HG02852 (cell line): ENCODE measurements at regions not wholly inside any gene's neighbourhood (a gene's known extent, or its start where the extent isn't known, plus 50 kb on each side); places are given as distances from the start of the nearest gene placed in this dataset.
"Not testable (repeated sequence)": the region's sequence is repeated elsewhere in the genome, so short reads cannot be mapped to it uniquely, and the experiment has no call there.

ENCODE experiments used
- ATAC-seq: cut with Tn5 transposase; IDR thresholded peaks from one replicate; pipeline ENCODE4 v1.9.1; 2021; ENCODE audit warnings: mild to moderate bottlenecking, moderate library complexity; ENCODE audit not compliant: unreplicated experiment

- ATAC-seq = not testable (repeated sequence)
Measured at GRCh38 chr13:54572037-54572436, 1543.4 kb downstream of the OLFM4 start.

- ATAC-seq = no peak
Measured at GRCh38 chr13:54573186-54573585, 1544.6 kb downstream of the OLFM4 start.

GRCh38 chr13:54574791-54575190 lies 1546.2 kb downstream of the OLFM4 start:
- ATAC-seq = no peak

- ATAC-seq = no peak
Measured at GRCh38 chr13:54591540-54591939, 1562.9 kb downstream of the OLFM4 start.

GRCh38 chr13:54592201-54592600 lies 1563.6 kb downstream of the OLFM4 start:
- no peak for ATAC-seq

- ATAC-seq = no peak
Measured at GRCh38 chr13:54593504-54593903, 1564.9 kb downstream of the OLFM4 start.

GRCh38 chr13:54597540-54598088 lies 1569.0 kb downstream of the OLFM4 start:
- no peak for ATAC-seq

GRCh38 chr13:54599413-54599812 lies 1570.8 kb downstream of the OLFM4 start:
- no peak for ATAC-seq

- no peak for ATAC-seq
Measured at GRCh38 chr13:54606944-54607343, 1578.3 kb downstream of the OLFM4 start.

- ATAC-seq = no peak
Measured at GRCh38 chr13:54607421-54607820, 1578.8 kb downstream of the OLFM4 start.

GRCh38 chr13:54611390-54611789 lies 1582.8 kb downstream of the OLFM4 start:
- no peak for ATAC-seq

GRCh38 chr13:54614726-54615125 lies 1586.1 kb downstream of the OLFM4 start:
- no peak for ATAC-seq

- not testable (repeated sequence) for ATAC-seq
Measured at GRCh38 chr13:54626504-54626903, 1597.9 kb downstream of the OLFM4 start.

- no peak for ATAC-seq
Measured at GRCh38 chr13:54627646-54628372, 1599.2 kb downstream of the OLFM4 start.

GRCh38 chr13:54628383-54628782 lies 1599.8 kb downstream of the OLFM4 start:
- ATAC-seq = no peak

GRCh38 chr13:54633456-54633855 lies 1604.8 kb downstream of the OLFM4 start:
- ATAC-seq = no peak

- no peak for ATAC-seq
Measured at GRCh38 chr13:54636231-54636630, 1607.6 kb downstream of the OLFM4 start.

GRCh38 chr13:54637366-54637765 lies 1608.8 kb downstream of the OLFM4 start:
- ATAC-seq = no peak

- no peak for ATAC-seq
Measured at GRCh38 chr13:54640719-54641118, 1612.1 kb downstream of the OLFM4 start.

GRCh38 chr13:54643863-54644262 lies 1615.2 kb downstream of the OLFM4 start:
- no peak for ATAC-seq

- no peak for ATAC-seq
Measured at GRCh38 chr13:54647275-54647674, 1618.7 kb downstream of the OLFM4 start.

GRCh38 chr13:54657588-54657987 lies 1629.0 kb downstream of the OLFM4 start:
- no peak for ATAC-seq

GRCh38 chr13:54658771-54659170 lies 1630.2 kb downstream of the OLFM4 start:
- ATAC-seq = no peak
